ENCODE measurements at regions not wholly inside any gene's neighbourhood (a gene's known extent, or its start where the extent isn't known, plus 50 kb on each side); places are given as distances from the start of the nearest gene placed in this dataset.

GRCh38 chr4:165780735-165781134 lies 92.3 kb upstream of the TLL1 start:
- no peaks in the 10 kb centered on the region for H3F3A ChIP-seq (ENCODE audit: insufficient read depth, low read length, poor library complexity, severe bottlenecking)

GRCh38 chr4:165782623-165783022 lies 90.4 kb upstream of the TLL1 start:
- Histone ChIP-seq H3K79me2 (replicated peaks; ENCODE audit: insufficient read depth, low read length) (no peaks in the 10 kb centered on the region), H3K4me2 (ENCODE audit: low read length) (no peak overlapping the region), H3K9me2 (ENCODE audit: insufficient read depth, low read length) (no peaks in the 10 kb centered on the region), H3K9me3 (ENCODE audit: low read length) (no peaks in the 10 kb centered on the region), H3F3A (ENCODE audit: insufficient read depth, low read length, poor library complexity, severe bottlenecking) (no peaks in the 10 kb centered on the region), H3K4me3 (ENCODE audit: low read length) (no peak overlapping the region), H3K27me3 (ENCODE audit: insufficient read depth, low read depth, low read length) (no peaks in the 10 kb centered on the region), H3K9ac (ENCODE audit: low read length) (no peak overlapping the region), H4K20me1 (ENCODE audit: insufficient read depth) (no peaks in the 10 kb centered on the region), H3K27ac (ENCODE audit: low read length) (no peak overlapping the region), H2AFZ (ENCODE audit: low read depth, low read length) (no peak overlapping the region), H3K36me3 (ENCODE audit: insufficient read depth, low read length) (no peaks in the 10 kb centered on the region)
- TF ChIP-seq POLR2AphosphoS5 (IDR thresholded peaks at IDR 0.05) (no peak), TAF1 (IDR thresholded peaks at IDR 0.05; ENCODE audit: low read depth) (no peak), EZH2 (IDR thresholded peaks at IDR 0.05; ENCODE audit: borderline replicate concordance, insufficient read depth, low read length, poor library complexity, severe bottlenecking) (no peak), SMC3 (conservative IDR thresholded peaks at IDR 0.05; ENCODE audit: poor library complexity) (no peak), EP300 (conservative IDR thresholded peaks at IDR 0.05; ENCODE audit: poor library complexity, severe bottlenecking) (no peak), REST (IDR thresholded peaks at IDR 0.05; ENCODE audit: borderline replicate concordance) (no peak), RAD21 (conservative IDR thresholded peaks at IDR 0.05) (no peak)

More at GRCh38 chr4:165780735-165781134, 92.3 kb upstream of the TLL1 start:
- Histone ChIP-seq H3K4me3 (ENCODE audit: low read length) (no peak overlapping the region), H3K27me3 (ENCODE audit: insufficient read depth, low read depth, low read length) (no peaks in the 10 kb centered on the region), H2AFZ (ENCODE audit: low read depth, low read length) (no peak overlapping the region), H3K9me3 (ENCODE audit: low read length) (no peaks in the 10 kb centered on the region), H3K27ac (ENCODE audit: low read length) (no peak overlapping the region), H4K20me1 (ENCODE audit: insufficient read depth) (no peaks in the 10 kb centered on the region), H3K79me2 (replicated peaks; ENCODE audit: insufficient read depth, low read length) (no peaks in the 10 kb centered on the region), H3K9me2 (ENCODE audit: insufficient read depth, low read length) (no peaks in the 10 kb centered on the region), H3K9ac (ENCODE audit: low read length) (no peak overlapping the region), H3K36me3 (ENCODE audit: insufficient read depth, low read length) (no peaks in the 10 kb centered on the region), H3K4me2 (ENCODE audit: low read length) (no peak overlapping the region)
- TF ChIP-seq CTCF (IDR thresholded peaks at IDR 0.05; ENCODE audit: poor library complexity, severe bottlenecking) (no peak), EP300 (conservative IDR thresholded peaks at IDR 0.05; ENCODE audit: poor library complexity, severe bottlenecking) (no peak), POLR2AphosphoS5 (IDR thresholded peaks at IDR 0.05) (no peak), REST (IDR thresholded peaks at IDR 0.05; ENCODE audit: borderline replicate concordance) (no peak), RAD21 (conservative IDR thresholded peaks at IDR 0.05) (no peak), EZH2 (IDR thresholded peaks at IDR 0.05; ENCODE audit: borderline replicate concordance, insufficient read depth, low read length, poor library complexity, severe bottlenecking) (no peak), SMC3 (conservative IDR thresholded peaks at IDR 0.05; ENCODE audit: poor library complexity) (no peak), MXI1 (conservative IDR thresholded peaks at IDR 0.05; ENCODE audit: poor library complexity, severe bottlenecking) (no peak), TAF1 (IDR thresholded peaks at IDR 0.05; ENCODE audit: low read depth) (no peak)
